ENCODE measurements at regions not wholly inside any gene's neighbourhood (a gene's known extent, or its start where the extent isn't known, plus 50 kb on each side); places are given as distances from the start of the nearest gene placed in this dataset.

- ATAC-seq (no peak), DNase-seq (no peak)
- no peaks in the 10 kb centered on the region for H3K27me3 ChIP-seq
- no peak overlapping the region for H3K4me3 ChIP-seq
- intact Hi-C loops (cut with DNase I), result no loop called here
- TF ChIP-seq, protein P1, sequence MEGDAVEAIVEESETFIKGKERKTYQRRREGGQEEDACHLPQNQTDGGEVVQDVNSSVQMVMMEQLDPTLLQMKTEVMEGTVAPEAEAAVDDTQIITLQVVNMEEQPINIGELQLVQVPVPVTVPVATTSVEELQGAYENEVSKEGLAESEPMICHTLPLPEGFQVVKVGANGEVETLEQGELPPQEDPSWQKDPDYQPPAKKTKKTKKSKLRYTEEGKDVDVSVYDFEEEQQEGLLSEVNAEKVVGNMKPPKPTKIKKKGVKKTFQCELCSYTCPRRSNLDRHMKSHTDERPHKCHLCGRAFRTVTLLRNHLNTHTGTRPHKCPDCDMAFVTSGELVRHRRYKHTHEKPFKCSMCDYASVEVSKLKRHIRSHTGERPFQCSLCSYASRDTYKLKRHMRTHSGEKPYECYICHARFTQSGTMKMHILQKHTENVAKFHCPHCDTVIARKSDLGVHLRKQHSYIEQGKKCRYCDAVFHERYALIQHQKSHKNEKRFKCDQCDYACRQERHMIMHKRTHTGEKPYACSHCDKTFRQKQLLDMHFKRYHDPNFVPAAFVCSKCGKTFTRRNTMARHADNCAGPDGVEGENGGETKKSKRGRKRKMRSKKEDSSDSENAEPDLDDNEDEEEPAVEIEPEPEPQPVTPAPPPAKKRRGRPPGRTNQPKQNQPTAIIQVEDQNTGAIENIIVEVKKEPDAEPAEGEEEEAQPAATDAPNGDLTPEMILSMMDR (IDR thresholded peaks at IDR 0.05), result no peak
- no peaks in the 10 kb centered on the region for H3K36me3 ChIP-seq
- H3K4me1 ChIP-seq, result no peaks in the 10 kb centered on the region
- H3K9me3 ChIP-seq, result no peaks in the 10 kb centered on the region
- H3K27ac ChIP-seq, result no peak overlapping the region
These were observed 651.0 kb upstream of the RORB start for GRCh38 chr9:73845954-73846690.

DNA sequence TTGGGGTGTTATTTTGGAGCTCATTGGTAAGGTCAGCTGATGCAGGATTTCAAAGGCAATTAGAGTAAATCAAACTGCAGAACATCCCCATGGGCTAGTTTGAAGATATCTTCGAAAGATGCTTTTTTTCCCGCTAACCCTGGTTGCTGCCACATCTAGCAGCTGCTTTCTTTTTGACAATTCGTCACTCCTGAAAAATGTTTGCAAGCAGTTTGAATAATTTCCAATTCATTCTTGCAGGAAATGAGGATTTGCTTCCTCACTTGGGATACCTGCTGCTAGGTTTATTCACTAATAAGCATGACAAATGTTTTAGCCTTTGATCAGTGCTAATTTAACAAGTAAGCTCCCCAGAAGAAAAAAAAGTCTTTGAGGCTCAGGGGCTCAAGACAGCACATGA lies 649.6 kb upstream of the RORB start:
- no peak overlapping the region for H3K4me3 ChIP-seq
- ATAC-seq (no peak), DNase-seq (no peak)
- no peak overlapping the region for H3K27ac ChIP-seq
- H3K27me3 ChIP-seq, result no peaks in the 10 kb centered on the region
- intact Hi-C loops (cut with DNase I), result no loop called here
- H3K9me3 ChIP-seq, result no peaks in the 10 kb centered on the region
- H3K4me1 ChIP-seq, result no peaks in the 10 kb centered on the region
- TF ChIP-seq, protein P1 (IDR thresholded peaks at IDR 0.05), result no peak
- no peaks in the 10 kb centered on the region for H3K36me3 ChIP-seq

DNA sequence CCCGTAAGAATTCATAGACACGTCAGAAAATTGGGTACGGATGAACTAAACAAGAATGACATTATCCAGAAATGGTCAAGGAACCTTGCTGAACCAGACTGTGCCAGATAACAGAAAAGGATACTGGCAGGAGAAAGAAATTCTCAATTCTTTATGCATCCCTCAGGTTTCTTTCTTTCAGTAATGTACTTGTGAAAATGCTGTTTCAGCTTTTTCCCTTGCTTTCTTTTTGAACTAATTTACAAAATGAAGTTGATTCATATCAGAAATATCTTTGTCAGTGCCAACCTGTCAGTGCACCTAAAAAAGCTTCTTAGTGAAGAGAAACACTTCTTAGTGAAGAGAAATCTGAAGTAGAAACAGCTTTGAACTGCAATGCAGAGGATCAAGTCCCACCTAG lies 643.6 kb upstream of the RORB start:
- intact Hi-C loops (cut with DNase I), result no loop called here
- TF ChIP-seq, protein P1 (IDR thresholded peaks at IDR 0.05), result no peak
- no peaks in the 10 kb centered on the region for H3K9me3 ChIP-seq
- no peak for ATAC-seq
- no peak overlapping the region for H3K4me3 ChIP-seq
- DNase-seq, result no peak
- H3K4me1 ChIP-seq, result no peaks in the 10 kb centered on the region
- no peaks in the 10 kb centered on the region for H3K36me3 ChIP-seq
- no peak overlapping the region for H3K27ac ChIP-seq
- H3K27me3 ChIP-seq, result no peaks in the 10 kb centered on the region

DNA sequence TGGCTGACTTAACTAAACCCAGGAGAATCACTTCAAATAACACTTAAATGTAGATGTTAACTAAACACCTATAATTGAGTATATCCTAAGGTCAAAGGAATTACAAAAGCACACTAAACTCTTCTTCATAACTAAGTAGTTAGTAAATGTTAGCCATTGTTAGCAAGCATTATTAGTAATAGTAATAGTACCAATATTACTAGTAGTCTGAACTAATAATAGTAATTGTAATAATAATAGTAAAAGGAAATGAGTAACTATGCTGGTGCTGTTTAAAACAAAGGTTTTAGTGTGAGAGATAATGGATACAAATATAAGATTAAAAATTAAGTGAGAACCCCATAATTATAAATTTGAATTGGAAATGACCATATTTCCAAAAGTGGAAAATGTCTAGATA lies 641.9 kb upstream of the RORB start:
- Histone ChIP-seq H3K9me3 (no peaks in the 10 kb centered on the region), H3K4me1 (no peaks in the 10 kb centered on the region), H3K27ac (no peak overlapping the region), H3K36me3 (no peaks in the 10 kb centered on the region), H3K4me3 (no peak overlapping the region), H3K27me3 (no peaks in the 10 kb centered on the region)
- intact Hi-C loops (cut with DNase I), result no loop called here
- no peak for ATAC-seq
- TF ChIP-seq, protein P1 (IDR thresholded peaks at IDR 0.05), result no peak
- no peak for DNase-seq

GRCh38 chr9:73863924-73864323 lies 633.2 kb upstream of the RORB start:
- Histone ChIP-seq H3K27ac (no peak overlapping the region), H3K4me3 (no peak overlapping the region), H3K27me3 (no peaks in the 10 kb centered on the region), H3K36me3 (no peaks in the 10 kb centered on the region), H3K4me1 (no peaks in the 10 kb centered on the region), H3K9me3 (no peaks in the 10 kb centered on the region)
- ATAC-seq, result no peak
- DNase-seq, result no peak
- TF ChIP-seq, protein P1 (IDR thresholded peaks at IDR 0.05), result no peak
- intact Hi-C loops (cut with DNase I), result no loop called here

All from left lung (tissue), 4 donors.